DOHH2 (cell line): ENCODE measurements at regions not wholly inside any gene's neighbourhood (a gene's known extent, or its start where the extent isn't known, plus 50 kb on each side); places are given as distances from the start of the nearest gene placed in this dataset.

Experiments used
- H3F3A ChIP-seq: fragments of 200-600 bp; sonication (generic), shearing (Covaris generic); 2 replicates; pipeline ENCODE4 v1.6.0; 2016; ENCODE audit warnings: antibody characterized with exemption, mild to moderate bottlenecking; ENCODE audit not compliant: control insufficient read depth, insufficient read depth
- H3K27ac ChIP-seq: fragments of 200-600 bp; sonication (generic); 2 replicates; pipeline ENCODE4 v1.5.1; 2014; ENCODE audit warnings: low read depth, mild to moderate bottlenecking, low read length, moderate library complexity
- H3K27me3 ChIP-seq: fragments of 200-600 bp; sonication (generic); 2 replicates; pipeline ENCODE4 v1.6.1; 2014; ENCODE audit warnings: mild to moderate bottlenecking, low read length, mixed read lengths; ENCODE audit not compliant: control insufficient read depth
- H3K36me3 ChIP-seq: fragments of 200-600 bp; sonication (generic); 2 replicates; pipeline ENCODE4 v1.6.1; 2014; ENCODE audit warnings: mild to moderate bottlenecking, low read length, moderate library complexity, mixed read lengths; ENCODE audit not compliant: control insufficient read depth
- H3K4me1 ChIP-seq: fragments of 200-600 bp; sonication (generic); 2 replicates; pipeline ENCODE4 v1.6.1; 2014; ENCODE audit warnings: mild to moderate bottlenecking, low read length, mixed read lengths; ENCODE audit not compliant: control insufficient read depth
- H3K4me2 ChIP-seq: fragments of 200-600 bp; sonication (generic); 2 replicates; pipeline ENCODE4 v1.6.0; 2014; ENCODE audit warnings: mild to moderate bottlenecking, low read length, moderate library complexity
- H3K4me3 ChIP-seq: fragments of 200-600 bp; sonication (generic); 2 replicates; pipeline ENCODE4 v1.5.1; 2014; ENCODE audit warnings: mild to moderate bottlenecking, low read length, mixed read lengths
- H3K79me2 ChIP-seq: fragments of 200-600 bp; sonication (generic); 2 replicates; pipeline ENCODE4 v1.6.1; 2014; ENCODE audit warnings: mild to moderate bottlenecking, low read length, mixed read lengths; ENCODE audit not compliant: control insufficient read depth
- H3K9me2 ChIP-seq: fragments of 200-600 bp; sonication (generic); replicated peaks from 2 replicates; pipeline ENCODE4 v1.6.1; 2014; ENCODE audit warnings: mild to moderate bottlenecking, low read length, mixed read lengths; ENCODE audit not compliant: control insufficient read depth
- H3K9me3 ChIP-seq: fragments of 200-600 bp; sonication (generic); 2 replicates; pipeline ENCODE4 v1.6.1; 2014; ENCODE audit warnings: antibody characterized with exemption, low read length, mixed read lengths; ENCODE audit not compliant: control insufficient read depth, insufficient read depth
- H4K20me1 ChIP-seq: fragments of 200-600 bp; sonication (generic); 2 replicates; pipeline ENCODE4 v1.6.0; 2014; ENCODE audit warnings: low read depth, mild to moderate bottlenecking, antibody characterized with exemption, low read length, moderate library complexity; ENCODE audit not compliant: control insufficient read depth, insufficient read depth
- EZH2phosphoT487 ChIP-seq: fragments of 200-600 bp; sonication (generic); IDR thresholded peaks from 2 replicates; pipeline ENCODE4 v1.6.1; 2017; ENCODE audit warnings: borderline replicate concordance, mild to moderate bottlenecking, antibody characterized with exemption, low read length, moderate library complexity, mixed read lengths
- TF ChIP-seq, protein P1 (sequence below): fragments of 200-600 bp; sonication (generic); IDR thresholded peaks from one replicate; pipeline ENCODE4 v1.5.1; 2014; ENCODE audit warnings: antibody characterized with exemption, mild to moderate bottlenecking, low read depth, low read length; ENCODE audit not compliant: poor library complexity, severe bottlenecking

DNA sequence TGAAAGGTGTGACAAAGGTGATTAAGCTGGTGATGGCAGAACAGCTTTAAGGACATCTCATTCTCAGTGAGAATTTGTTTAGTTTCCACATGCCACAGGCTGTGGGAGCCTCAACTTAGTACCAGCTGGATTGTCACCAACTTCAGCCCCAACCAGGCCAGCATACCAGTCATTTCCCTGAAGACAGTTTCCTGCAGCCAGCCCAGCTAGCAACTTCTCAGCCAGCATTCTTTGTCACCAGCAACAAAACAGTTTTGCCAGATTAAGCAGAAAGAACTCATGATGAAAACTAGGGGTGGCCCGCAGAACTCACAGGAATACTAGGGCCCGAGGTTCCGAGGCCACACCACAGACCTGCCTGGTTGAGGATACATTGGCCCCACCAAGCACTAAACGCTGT lies 68.8 kb upstream of the UNC5B start:
- H4K20me1 ChIP-seq, result no peaks in the 10 kb centered on the region
- no peaks in the 10 kb centered on the region for H3K9me2 ChIP-seq
- H3K4me2 ChIP-seq, result no peak overlapping the region
- H3K9me3 ChIP-seq, result no peaks in the 10 kb centered on the region
- no peak for TF ChIP-seq EZH2phosphoT487
- TF ChIP-seq, protein P1, sequence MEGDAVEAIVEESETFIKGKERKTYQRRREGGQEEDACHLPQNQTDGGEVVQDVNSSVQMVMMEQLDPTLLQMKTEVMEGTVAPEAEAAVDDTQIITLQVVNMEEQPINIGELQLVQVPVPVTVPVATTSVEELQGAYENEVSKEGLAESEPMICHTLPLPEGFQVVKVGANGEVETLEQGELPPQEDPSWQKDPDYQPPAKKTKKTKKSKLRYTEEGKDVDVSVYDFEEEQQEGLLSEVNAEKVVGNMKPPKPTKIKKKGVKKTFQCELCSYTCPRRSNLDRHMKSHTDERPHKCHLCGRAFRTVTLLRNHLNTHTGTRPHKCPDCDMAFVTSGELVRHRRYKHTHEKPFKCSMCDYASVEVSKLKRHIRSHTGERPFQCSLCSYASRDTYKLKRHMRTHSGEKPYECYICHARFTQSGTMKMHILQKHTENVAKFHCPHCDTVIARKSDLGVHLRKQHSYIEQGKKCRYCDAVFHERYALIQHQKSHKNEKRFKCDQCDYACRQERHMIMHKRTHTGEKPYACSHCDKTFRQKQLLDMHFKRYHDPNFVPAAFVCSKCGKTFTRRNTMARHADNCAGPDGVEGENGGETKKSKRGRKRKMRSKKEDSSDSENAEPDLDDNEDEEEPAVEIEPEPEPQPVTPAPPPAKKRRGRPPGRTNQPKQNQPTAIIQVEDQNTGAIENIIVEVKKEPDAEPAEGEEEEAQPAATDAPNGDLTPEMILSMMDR, result no peak
- no peaks in the 10 kb centered on the region for H3K36me3 ChIP-seq
- no peaks in the 10 kb centered on the region for H3K4me1 ChIP-seq
- no peak overlapping the region for H3K27ac ChIP-seq
- H3K27me3 ChIP-seq, result peaks cover 3% of the 10 kb centered on the region
- H3K79me2 ChIP-seq, result no peaks in the 10 kb centered on the region
- no peak overlapping the region for H3K4me3 ChIP-seq
- H3F3A ChIP-seq, result no peaks in the 10 kb centered on the region

DNA sequence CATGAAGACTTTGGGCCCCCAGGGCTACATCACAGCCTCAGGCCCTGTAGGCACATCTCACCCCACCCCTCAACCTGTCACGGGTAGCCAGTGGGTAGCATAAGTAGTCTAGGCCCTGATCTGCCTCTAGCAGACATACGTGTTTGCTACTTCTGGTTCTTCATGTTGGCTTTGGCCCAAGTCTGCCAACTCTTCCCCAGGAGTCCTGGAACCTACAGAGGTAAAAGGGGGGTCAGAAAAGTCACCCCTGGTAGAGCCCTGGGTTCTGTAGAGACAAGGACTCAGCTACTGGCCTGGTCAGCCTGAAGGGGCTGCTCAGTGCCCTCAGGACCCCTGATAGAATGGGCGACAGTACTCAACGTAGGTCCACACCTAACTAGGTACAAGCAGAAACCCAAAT lies 67.5 kb upstream of the UNC5B start:
- Histone ChIP-seq H4K20me1 (no peaks in the 10 kb centered on the region), H3F3A (no peaks in the 10 kb centered on the region), H3K4me2 (no peak overlapping the region), H3K9me2 (no peaks in the 10 kb centered on the region), H3K9me3 (no peaks in the 10 kb centered on the region), H3K4me3 (no peak overlapping the region), H3K27me3 (peaks cover 3% of the 10 kb centered on the region), H3K36me3 (no peaks in the 10 kb centered on the region), H3K27ac (no peak overlapping the region), H3K4me1 (no peaks in the 10 kb centered on the region), H3K79me2 (no peaks in the 10 kb centered on the region)
- TF ChIP-seq, protein P1, result no peak
- TF ChIP-seq EZH2phosphoT487, result no peak

DNA sequence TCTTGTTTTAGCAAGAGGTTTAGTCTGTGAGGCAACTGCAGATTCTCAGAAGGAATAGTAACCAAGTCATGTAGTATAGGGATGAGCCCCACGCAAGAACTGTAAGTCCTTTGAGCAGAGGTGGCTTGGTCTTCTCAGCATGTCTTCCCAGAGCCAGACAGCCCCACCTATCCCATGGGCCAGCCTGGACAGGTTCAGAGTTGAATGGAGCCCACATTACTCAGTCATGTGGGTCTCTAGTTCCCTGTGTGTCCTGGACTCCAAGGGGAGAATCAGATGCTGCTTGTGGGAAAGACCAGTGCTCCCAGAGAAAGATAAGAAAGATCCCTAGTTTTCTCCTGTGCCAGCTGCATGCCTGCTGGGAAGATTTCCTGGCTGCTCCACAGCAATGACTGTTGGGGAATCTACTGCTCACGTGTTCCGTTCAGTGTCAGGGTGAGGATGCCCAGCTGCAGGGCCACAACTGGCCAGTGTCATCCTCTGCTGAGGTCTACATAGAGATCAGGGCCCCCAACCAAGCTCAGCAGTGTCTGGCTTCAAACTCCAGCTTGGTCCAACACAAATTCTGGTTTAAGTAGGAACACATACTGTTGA lies 66.9 kb upstream of the UNC5B start:
- Histone ChIP-seq H3K4me2 (no peak overlapping the region), H3K36me3 (no peaks in the 10 kb centered on the region), H3K79me2 (no peaks in the 10 kb centered on the region), H3K4me1 (no peaks in the 10 kb centered on the region), H3K9me2 (no peaks in the 10 kb centered on the region), H3K9me3 (no peaks in the 10 kb centered on the region), H3K27ac (no peak overlapping the region), H3K4me3 (no peak overlapping the region), H4K20me1 (no peaks in the 10 kb centered on the region), H3K27me3 (peaks cover 3% of the 10 kb centered on the region), H3F3A (no peaks in the 10 kb centered on the region)
- TF ChIP-seq EZH2phosphoT487, result no peak
- TF ChIP-seq, protein P1, result no peak

DNA sequence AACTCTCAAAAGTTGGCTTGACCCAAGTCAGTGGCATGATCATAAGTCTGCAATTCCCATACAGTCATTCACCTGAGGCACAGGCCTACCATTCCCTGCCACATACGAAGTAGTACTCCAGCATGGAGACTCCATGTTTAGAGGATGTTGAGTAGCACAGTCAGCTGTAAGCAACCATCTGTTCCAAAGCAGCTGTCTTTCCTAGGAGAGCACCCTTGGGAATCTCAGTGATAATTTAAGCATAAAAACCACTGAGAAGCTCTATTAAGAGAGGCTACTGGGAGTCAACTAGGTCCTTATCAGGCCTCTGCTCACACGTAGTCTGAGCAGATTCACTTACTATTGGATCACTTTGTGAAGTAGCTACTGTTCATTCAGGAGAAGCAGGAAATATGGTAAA lies 61.6 kb upstream of the UNC5B start:
- Histone ChIP-seq H3K79me2 (no peaks in the 10 kb centered on the region), H3K36me3 (no peaks in the 10 kb centered on the region), H3K9me3 (no peaks in the 10 kb centered on the region), H3K4me3 (no peak overlapping the region), H3K4me2 (no peak overlapping the region), H3K4me1 (no peaks in the 10 kb centered on the region), H3K27ac (no peak overlapping the region), H3K27me3 (no peaks in the 10 kb centered on the region; the same call in 1 of the 2 replicates), H3F3A (no peaks in the 10 kb centered on the region), H4K20me1 (no peaks in the 10 kb centered on the region), H3K9me2 (no peaks in the 10 kb centered on the region)
- TF ChIP-seq, protein P1, result no peak
- TF ChIP-seq EZH2phosphoT487, result no peak
